Fibroblast of villous mesenchyme (primary cell): ENCODE measurements at regions not wholly inside any gene's neighbourhood (a gene's known extent, or its start where the extent isn't known, plus 50 kb on each side); places are given as distances from the start of the nearest gene placed in this dataset. TPM values are rescaled to one million over a fixed set of nuclear protein-coding genes. Genes with fewer than 3 reads are reported as not detected.

ENCODE experiments used
- DNase-seq: peaks from one replicate; pipeline ENCODE4 v3.0.0-alpha.2; 2010; ENCODE audit warnings: low read depth
- H3K4me3 ChIP-seq: 2 replicates; pipeline ENCODE4 v1.5.1; 2011; ENCODE audit warnings: low read depth, mild to moderate bottlenecking, low read length
- CTCF ChIP-seq: IDR thresholded peaks from 2 replicates; pipeline ENCODE4 v1.5.1; 2012; ENCODE audit warnings: low read depth, mild to moderate bottlenecking, low read length; ENCODE audit not compliant: insufficient read depth
- small RNA-seq: library from RNA; depleted of rRNA; stranded (forward); fragments of <200 nt; gene quantifications from one replicate; pipeline ENCODE3, GENCODE V24; 2012

GRCh38 chr4:11487868-11488544 lies 59.3 kb upstream of the HS3ST1 start:
- peak; percentile 86 for DNase-seq
- H3K4me3 ChIP-seq = no peak overlapping the region
- no peak for TF ChIP-seq CTCF

GRCh38 chr4:11487139-11487538 lies 58.4 kb upstream of the HS3ST1 start:
- no peak for DNase-seq
- no peak overlapping the region for H3K4me3 ChIP-seq
- no peak for TF ChIP-seq CTCF

- no peak for TF ChIP-seq CTCF
- no peak overlapping the region for H3K4me3 ChIP-seq
- no peak for DNase-seq
Observed at GRCh38 chr4:11485926-11486325, 57.2 kb upstream of the HS3ST1 start.

GRCh38 chr4:11484531-11484930 lies 55.8 kb upstream of the HS3ST1 start:
- TF ChIP-seq CTCF = no peak
- H3K4me3 ChIP-seq = no peak overlapping the region
- no peak for DNase-seq

GRCh38 chr4:11483046-11483445 lies 54.4 kb upstream of the HS3ST1 start:
- TF ChIP-seq CTCF = no peak
- DNase-seq = no peak
- no peak overlapping the region for H3K4me3 ChIP-seq

GRCh38 chr4:11480683-11481082 lies 52.0 kb upstream of the HS3ST1 start:
- no peak overlapping the region for H3K4me3 ChIP-seq
- TF ChIP-seq CTCF = no peak
- DNase-seq = no peak

Small RNAs in the stretch of these regions (small RNA-seq; reads per million reads assigned to genes)
- gene RF00026 (not detected), gene RNU6-578P (not detected)
